Keratinocyte (primary cell): ENCODE measurements at regions not wholly inside any gene's neighbourhood (a gene's known extent, or its start where the extent isn't known, plus 50 kb on each side); places are given as distances from the start of the nearest gene placed in this dataset.

Source experiments
- CTCF ChIP-seq, 3 experiments: IDR thresholded peaks in 1 of 3; conservative IDR thresholded peaks in 1 of 3; optimal IDR thresholded peaks in 1 of 3; 2 replicates in 2 of 3; 3 replicates in 1 of 3; pipeline versions ENCODE3 to v1.5.1; 2011; ENCODE audit warnings: low read length in 3 of 3, mild to moderate bottlenecking in 3 of 3, moderate library complexity in 2 of 3, control low read depth in 1 of 3, inconsistent platforms in 1 of 3; ENCODE audit not compliant: insufficient read depth in 2 of 3; ENCODE audit errors: extremely low read depth in 1 of 3
- EZH2 ChIP-seq: IDR thresholded peaks from one replicate; pipeline ENCODE4 v1.6.1; 2012; ENCODE audit warnings: inconsistent platforms, mild to moderate bottlenecking, low read length, moderate library complexity

GRCh38 chr6:135655055-135655454 is 157.5 kb upstream of the AHI1 start:
- TF ChIP-seq EZH2 (no peak), CTCF (optimal IDR thresholded peaks at IDR 0.05 in 1 of 3, IDR thresholded peaks at IDR 0.05 in 1 of 3, conservative IDR thresholded peaks at IDR 0.05 in 1 of 3; ENCODE audit: extremely low read depth in 1 of 3, insufficient read depth in 2 of 3, low read length in 3 of 3) (no peak)
